ENCODE measurements at regions not wholly inside any gene's neighbourhood (a gene's known extent, or its start where the extent isn't known, plus 50 kb on each side); places are given as distances from the start of the nearest gene placed in this dataset.

- TF ChIP-seq ZNF746 (CRISPR knock-in tag; IDR thresholded peaks at IDR 0.05) (no peak), MAX (IDR thresholded peaks at IDR 0.05) (no peak), ELF4 (CRISPR knock-in tag; IDR thresholded peaks at IDR 0.05; ENCODE audit: borderline replicate concordance) (no peak), ZNF331 (CRISPR knock-in tag; IDR thresholded peaks at IDR 0.05) (no peak), POLR2A (IDR thresholded peaks at IDR 0.05; ENCODE audit: insufficient read depth in 1 of 2, low read depth in 2 of 2, low read length in 2 of 2) (no peak), CTCF (CRISPR knock-in tag; IDR thresholded peaks at IDR 0.05) (no peak)
Measured at GRCh38 chr6:120620900-120621299, 713.4 kb downstream of the TBC1D32 start.
